GM18498 (cell line): ENCODE measurements at regions not wholly inside any gene's neighbourhood (a gene's known extent, or its start where the extent isn't known, plus 50 kb on each side); places are given as distances from the start of the nearest gene placed in this dataset.

Experiments used
- ATAC-seq: cut with Tn5 transposase; IDR thresholded peaks from one replicate; pipeline ENCODE4 v1.9.1; 2021; ENCODE audit warnings: mild to moderate bottlenecking, moderate library complexity; ENCODE audit not compliant: unreplicated experiment

GRCh38 chr10:110355141-110355831 is 50.6 kb upstream of the SMNDC1 start:
- ATAC-seq = peak; percentile 45

GRCh38 chr10:110355922-110356627 is 51.4 kb upstream of the SMNDC1 start:
- peak; percentile 18 for ATAC-seq

- ATAC-seq = peak; percentile 82
These were observed 52.0 kb upstream of the SMNDC1 start for GRCh38 chr10:110356628-110357245.

GRCh38 chr10:110357252-110357780 is 52.6 kb upstream of the SMNDC1 start:
- ATAC-seq = peak; percentile 19

GRCh38 chr10:110357871-110358270 is 53.2 kb upstream of the SMNDC1 start:
- ATAC-seq = no peak

- ATAC-seq = no peak
These were observed 53.6 kb upstream of the SMNDC1 start for GRCh38 chr10:110358278-110358677.

GRCh38 chr10:110358869-110359629 is 54.3 kb upstream of the SMNDC1 start:
- ATAC-seq = no peak

GRCh38 chr10:110360857-110361474 is 56.2 kb upstream of the SMNDC1 start:
- no peak for ATAC-seq

GRCh38 chr10:110361800-110362456 is 57.2 kb upstream of the SMNDC1 start:
- ATAC-seq = no peak

GRCh38 chr10:110363572-110364411 is 59.1 kb upstream of the SMNDC1 start:
- ATAC-seq = no peak

GRCh38 chr10:110364531-110364937 is 59.8 kb upstream of the SMNDC1 start:
- ATAC-seq = no peak

- no peak for ATAC-seq
These were observed 60.8 kb upstream of the SMNDC1 start for GRCh38 chr10:110365356-110366143.

GRCh38 chr10:110366635-110367034 is 61.9 kb upstream of the SMNDC1 start:
- no peak for ATAC-seq

GRCh38 chr10:110368002-110368401 is 63.3 kb upstream of the SMNDC1 start:
- no peak for ATAC-seq

GRCh38 chr10:110368556-110368955 is 63.8 kb upstream of the SMNDC1 start:
- no peak for ATAC-seq

- no peak for ATAC-seq
These were observed 65.3 kb upstream of the SMNDC1 start for GRCh38 chr10:110370006-110370405.

GRCh38 chr10:110372656-110373055 is 67.9 kb upstream of the SMNDC1 start:
- no peak for ATAC-seq

- no peak for ATAC-seq
These were observed 68.3 kb upstream of the SMNDC1 start for GRCh38 chr10:110373059-110373458.
